Neural cell (in vitro differentiated cells): ENCODE measurements at regions not wholly inside any gene's neighbourhood (a gene's known extent, or its start where the extent isn't known, plus 50 kb on each side); places are given as distances from the start of the nearest gene placed in this dataset.

Source experiments
- RAD21 ChIP-seq: fragments of 450-650 bp; conservative IDR thresholded peaks from 2 replicates; pipeline ENCODE4 v1.6.1; 2014; ENCODE audit warnings: antibody characterized with exemption, mild to moderate bottlenecking, moderate library complexity
- TF ChIP-seq, protein P1 (sequence below): fragments of 450-650 bp; IDR thresholded peaks from 2 replicates; pipeline ENCODE4 v1.5.1; 2014; ENCODE audit warnings: antibody characterized with exemption, mild to moderate bottlenecking, moderate library complexity; ENCODE audit not compliant: poor library complexity, severe bottlenecking

DNA sequence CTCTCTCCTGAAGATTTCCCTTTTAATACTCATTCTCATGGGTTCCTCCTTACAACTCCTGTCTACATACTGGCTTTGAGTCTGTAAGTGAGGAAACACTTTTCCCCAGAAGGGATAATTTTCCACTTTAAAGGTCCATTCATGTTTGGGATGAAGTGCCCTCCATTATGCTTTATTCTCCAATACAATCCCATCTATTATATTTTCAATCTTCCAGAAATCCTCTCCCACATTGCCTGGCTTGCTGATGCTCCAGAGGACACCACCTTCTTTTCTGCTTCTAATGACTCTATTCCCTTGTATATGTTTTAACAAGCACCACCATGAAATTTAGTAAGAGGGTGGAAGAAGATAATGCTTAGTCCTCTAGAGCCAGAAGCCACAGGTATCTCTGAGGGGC lies 92.7 kb upstream of the NBEA start:
- no peak for TF ChIP-seq RAD21
- TF ChIP-seq, protein P1, sequence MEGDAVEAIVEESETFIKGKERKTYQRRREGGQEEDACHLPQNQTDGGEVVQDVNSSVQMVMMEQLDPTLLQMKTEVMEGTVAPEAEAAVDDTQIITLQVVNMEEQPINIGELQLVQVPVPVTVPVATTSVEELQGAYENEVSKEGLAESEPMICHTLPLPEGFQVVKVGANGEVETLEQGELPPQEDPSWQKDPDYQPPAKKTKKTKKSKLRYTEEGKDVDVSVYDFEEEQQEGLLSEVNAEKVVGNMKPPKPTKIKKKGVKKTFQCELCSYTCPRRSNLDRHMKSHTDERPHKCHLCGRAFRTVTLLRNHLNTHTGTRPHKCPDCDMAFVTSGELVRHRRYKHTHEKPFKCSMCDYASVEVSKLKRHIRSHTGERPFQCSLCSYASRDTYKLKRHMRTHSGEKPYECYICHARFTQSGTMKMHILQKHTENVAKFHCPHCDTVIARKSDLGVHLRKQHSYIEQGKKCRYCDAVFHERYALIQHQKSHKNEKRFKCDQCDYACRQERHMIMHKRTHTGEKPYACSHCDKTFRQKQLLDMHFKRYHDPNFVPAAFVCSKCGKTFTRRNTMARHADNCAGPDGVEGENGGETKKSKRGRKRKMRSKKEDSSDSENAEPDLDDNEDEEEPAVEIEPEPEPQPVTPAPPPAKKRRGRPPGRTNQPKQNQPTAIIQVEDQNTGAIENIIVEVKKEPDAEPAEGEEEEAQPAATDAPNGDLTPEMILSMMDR = no peak
